CD1c-positive myeloid dendritic cell (primary cell): ENCODE measurements at regions not wholly inside any gene's neighbourhood (a gene's known extent, or its start where the extent isn't known, plus 50 kb on each side); places are given as distances from the start of the nearest gene placed in this dataset.

ENCODE experiments used
- DNase-seq: peaks from one replicate; pipeline ENCODE4 v3.0.0-alpha.2; 2016; ENCODE audit errors: extremely low spot score

- DNase-seq = peak; percentile 91
Observed at GRCh38 chr1:181142096-181142958, 53.8 kb downstream of the IER5 start.

- no peak for DNase-seq
Observed at GRCh38 chr1:181143102-181143859, 54.8 kb downstream of the IER5 start.

- no peak for DNase-seq
Observed at GRCh38 chr1:181144238-181144637, 55.7 kb downstream of the IER5 start.

- DNase-seq = no peak
Observed at GRCh38 chr1:181148636-181149035, 60.1 kb downstream of the IER5 start.

- DNase-seq = peak; percentile 40
Observed at GRCh38 chr1:181149326-181150125, 61.0 kb downstream of the IER5 start.

- DNase-seq = no peak
Observed at GRCh38 chr1:181150273-181150672, 61.8 kb downstream of the IER5 start.

- no peak for DNase-seq
Observed at GRCh38 chr1:181150842-181151241, 62.3 kb downstream of the IER5 start.

- DNase-seq = no peak
Observed at GRCh38 chr1:181151378-181152326, 63.2 kb downstream of the IER5 start.

- DNase-seq = peak; percentile 91
Observed at GRCh38 chr1:181152892-181153633, 64.6 kb downstream of the IER5 start.

- DNase-seq = no peak
Observed at GRCh38 chr1:181153634-181153961, 65.1 kb downstream of the IER5 start.

GRCh38 chr1:181155339-181155738 is 66.8 kb downstream of the IER5 start:
- DNase-seq = no peak

- no peak for DNase-seq
Observed at GRCh38 chr1:181159451-181160140, 71.1 kb downstream of the IER5 start.

- DNase-seq = no peak
Observed at GRCh38 chr1:181160322-181160721, 71.8 kb downstream of the IER5 start.

- DNase-seq = no peak
Observed at GRCh38 chr1:181160998-181161870, 72.7 kb downstream of the IER5 start.

- no peak for DNase-seq
Observed at GRCh38 chr1:181163662-181164061, 75.2 kb downstream of the IER5 start.

GRCh38 chr1:181166377-181167196 is 78.1 kb downstream of the IER5 start:
- peak; percentile 85 for DNase-seq

- no peak for DNase-seq
Observed at GRCh38 chr1:181169281-181169865, 80.9 kb downstream of the IER5 start.

GRCh38 chr1:181170194-181170593 is 81.7 kb downstream of the IER5 start:
- no peak for DNase-seq
